Amygdala (tissue), 56 donors: ENCODE measurements at regions not wholly inside any gene's neighbourhood (a gene's known extent, or its start where the extent isn't known, plus 50 kb on each side); places are given as distances from the start of the nearest gene placed in this dataset.

Experiments
- DNase-seq, 56 donors: peaks; one replicate each; lab custom pipeline; 2025; lab: John Stamatoyannopoulos, UW

DNA sequence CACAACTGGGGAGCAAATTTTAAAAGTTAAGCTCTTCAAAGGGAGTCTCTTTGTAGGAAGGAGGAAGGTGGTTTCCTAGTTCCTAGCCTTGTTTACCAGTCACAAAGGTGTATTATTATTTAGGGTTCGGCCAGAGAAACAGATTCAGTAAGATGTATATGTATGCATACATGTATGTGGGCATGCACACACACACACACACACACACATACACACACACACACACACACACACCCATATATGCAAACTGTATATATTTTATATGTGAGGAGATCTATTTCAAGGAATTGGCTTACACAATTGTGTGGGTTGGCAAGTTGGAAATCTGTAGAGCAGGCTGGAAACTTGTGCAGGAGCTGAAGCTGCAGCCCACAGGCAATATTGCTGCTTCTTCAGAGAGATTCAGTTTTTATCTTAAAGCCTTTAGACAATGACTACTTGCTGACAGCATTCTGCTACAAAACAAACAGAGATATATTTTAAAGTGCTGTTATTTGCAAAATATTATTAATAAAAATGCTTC is 75.3 kb upstream of the DNAH5 start:
- DNase-seq, result no peak

DNA sequence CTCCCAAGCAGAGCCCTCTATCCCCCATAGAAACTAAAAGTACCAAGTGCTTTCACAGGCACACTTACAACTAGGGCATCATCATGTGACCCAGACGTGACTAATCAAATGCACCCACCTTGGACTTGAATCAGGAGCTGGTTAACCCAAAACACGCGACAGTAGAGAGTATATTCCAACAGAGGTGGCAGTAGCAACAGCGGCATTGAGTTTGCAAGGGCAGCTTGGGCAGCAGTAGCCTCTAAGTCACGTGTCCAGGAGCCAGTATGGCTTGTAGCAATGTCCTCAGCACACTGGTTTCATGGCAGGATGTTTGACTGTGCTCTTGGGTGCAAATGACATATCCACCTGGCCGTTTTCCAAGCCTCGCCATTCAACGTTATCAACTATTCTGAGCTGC is 73.4 kb upstream of the DNAH5 start:
- DNase-seq, result no peak

DNA sequence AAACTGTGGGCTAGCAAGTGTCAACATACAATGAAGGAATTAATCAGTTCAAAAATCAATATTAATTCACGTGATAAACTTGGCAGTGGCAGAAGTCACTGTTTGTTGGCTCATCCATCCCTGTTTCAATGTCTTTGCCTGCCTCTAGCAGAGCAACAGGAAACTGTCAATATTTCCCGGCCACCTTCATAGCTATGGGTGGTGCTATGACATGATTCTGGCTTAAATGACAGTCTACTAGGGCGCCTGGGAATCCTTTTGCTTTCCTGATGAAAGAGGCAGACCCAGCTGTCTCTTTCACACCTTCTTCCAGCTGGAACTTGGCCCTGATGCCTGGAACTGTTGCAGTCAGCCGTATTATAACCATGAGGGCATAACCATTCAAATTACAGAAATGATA is 72.1 kb upstream of the DNAH5 start:
- DNase-seq, result no peak

DNA sequence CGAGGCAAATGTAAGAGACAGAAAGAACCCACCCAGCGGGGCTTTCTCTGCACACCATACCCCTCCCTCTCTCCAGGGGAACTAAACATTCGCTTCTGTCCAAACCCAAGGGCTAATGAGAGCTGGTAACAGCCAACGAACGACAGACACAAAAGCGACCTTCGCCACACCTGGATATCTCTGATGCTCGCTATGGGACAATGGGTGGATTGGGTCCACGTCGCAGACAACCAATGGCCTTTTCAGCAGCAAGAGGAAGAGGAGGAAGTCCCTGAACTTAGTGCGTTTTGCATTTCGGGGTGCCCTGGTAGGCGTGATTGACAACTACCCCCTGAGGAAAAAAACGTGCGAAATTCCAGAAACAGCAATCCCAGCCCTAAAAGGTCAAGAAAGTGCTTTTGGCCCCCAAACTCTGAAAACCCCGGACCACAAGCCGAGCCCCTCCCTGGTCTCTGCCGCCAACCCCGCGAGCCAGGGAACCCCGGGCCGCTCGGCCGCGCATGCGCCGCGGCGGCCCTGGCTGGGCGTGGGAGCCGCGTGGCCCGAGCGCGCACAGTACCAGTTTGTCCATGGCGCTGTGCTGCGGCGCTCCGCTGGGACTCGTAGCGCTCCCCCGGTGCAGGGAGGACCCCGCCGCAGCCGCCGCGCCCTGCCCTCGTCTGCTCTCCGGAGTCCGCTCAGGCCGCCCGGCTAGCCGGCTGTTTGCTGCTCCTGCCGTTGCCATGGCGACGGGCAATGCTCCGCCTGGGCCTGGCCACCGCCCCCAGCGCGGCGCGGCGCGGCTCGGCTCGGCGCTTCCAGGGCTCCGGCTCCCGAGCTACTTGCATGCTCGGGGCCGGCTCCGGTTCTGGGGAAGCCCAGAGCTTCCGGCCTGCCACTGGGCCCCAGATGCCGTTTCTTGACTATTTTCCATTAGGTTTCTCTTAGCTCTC is 66.9 kb upstream of the DNAH5 start:
- DNase-seq, result peak; percentile 16 to 92 (median 70)

DNA sequence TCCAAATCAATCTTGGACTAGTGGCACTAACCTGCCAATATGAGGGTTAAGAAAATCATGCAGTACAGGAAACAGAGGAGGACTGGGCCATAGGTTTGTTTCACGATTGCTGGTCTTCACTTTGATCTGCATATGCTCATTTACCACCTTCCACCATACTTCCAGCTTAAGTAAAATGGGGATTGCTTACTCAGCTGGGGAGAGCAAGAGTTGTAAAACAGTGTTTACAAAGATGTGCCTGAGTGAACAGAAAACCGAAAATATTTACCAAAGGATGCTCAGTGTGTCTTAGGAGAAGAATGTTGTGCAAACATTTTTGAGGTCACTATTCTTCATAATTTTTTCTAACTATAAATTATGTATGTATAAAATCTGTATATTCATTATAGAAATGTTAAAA is 65.1 kb upstream of the DNAH5 start:
- DNase-seq, result no peak

DNA sequence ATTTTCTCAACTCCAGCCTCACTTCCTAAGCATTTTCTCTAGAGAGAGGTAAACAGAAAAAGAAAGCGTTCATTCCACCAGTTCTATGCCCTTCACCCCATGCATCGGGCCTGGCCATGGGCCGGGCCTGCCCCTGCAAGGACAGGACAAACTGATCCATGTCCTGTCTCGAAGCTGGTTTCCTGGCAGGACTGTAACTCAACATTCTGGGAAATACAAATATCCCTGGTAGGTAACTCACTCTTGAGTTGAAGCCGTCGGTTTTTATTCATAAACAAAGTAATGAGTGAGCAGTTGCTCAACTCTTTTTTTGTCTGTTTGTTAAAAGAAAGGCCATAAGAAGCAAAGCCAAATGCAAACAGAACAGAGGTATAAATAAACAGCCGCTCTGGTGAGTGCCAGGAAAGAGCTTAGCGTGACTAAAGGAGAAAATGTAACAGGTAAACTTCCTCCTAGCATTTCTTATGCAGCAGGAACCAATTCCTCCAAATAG is 64.4 kb upstream of the DNAH5 start:
- DNase-seq, result no peak

DNA sequence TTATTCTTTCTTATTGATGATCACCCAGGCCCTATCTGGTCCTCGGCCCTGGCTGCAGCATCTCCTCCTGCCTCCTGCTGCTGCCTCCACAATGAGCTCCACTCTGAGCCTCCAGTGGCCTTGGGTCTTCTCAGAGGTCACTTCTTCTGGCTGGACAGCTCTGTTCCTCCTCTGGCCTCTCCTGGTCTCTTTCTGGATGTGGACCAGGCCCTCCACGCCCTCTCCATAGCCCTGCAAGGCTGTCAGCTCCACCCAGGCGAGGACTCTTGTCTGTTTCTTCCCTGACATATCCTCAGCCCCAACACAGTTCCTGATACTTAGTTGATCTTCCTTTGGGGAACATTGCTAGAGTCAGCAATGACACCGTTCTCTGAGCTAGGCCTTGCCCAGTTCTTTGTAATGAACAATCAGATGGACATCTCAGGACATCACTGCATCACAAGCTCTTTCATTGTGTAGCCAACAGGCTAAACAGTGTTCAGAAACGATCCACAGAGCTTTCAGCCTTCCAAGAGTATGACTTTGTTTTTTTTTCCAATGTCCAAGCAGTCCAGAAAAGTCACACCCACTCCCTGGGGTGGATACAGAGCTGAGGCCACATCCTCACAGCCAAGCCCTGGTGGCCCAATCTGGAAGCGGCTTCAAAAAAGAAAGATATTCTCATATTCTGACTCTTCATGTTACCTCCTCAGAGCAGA is 62.5 kb upstream of the DNAH5 start:
- DNase-seq, result no peak

DNA sequence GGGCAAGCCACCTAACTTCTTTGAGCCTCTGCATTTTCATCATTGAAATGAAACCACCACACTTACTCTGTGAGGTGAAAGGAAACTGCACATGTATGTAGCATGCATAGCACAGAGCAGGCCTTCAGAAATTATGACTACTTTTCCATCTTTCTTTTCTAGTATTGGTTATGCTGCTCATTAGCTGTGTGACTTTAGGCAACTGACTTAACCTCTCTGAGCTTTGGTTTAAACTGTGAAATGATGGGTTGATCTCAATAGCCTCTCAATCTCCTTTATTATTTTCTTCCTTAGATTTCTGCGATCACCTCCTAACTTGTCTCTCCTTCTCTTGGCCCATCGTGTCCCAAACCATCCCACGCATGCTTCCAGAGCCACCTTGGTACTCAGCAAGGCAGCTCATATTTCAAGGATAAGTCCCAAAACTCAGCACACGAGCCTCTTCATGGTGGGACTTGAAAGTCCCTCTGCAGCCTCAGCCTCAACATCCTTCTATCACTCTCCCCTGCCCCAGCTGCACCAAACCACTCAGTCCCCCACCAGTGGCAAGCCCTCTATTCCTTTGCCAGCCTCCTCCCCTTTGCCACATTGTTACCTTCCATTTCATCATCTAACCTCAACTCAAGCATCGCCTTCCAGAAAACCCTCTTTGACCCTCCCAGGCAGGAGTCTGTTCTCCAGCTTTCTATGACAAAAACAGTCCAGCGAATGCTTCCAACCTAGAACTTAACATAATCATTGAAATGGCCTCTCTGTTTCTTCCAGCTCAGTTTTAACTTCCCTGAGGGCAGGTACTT is 60.3 kb upstream of the DNAH5 start:
- no peak for DNase-seq

DNA sequence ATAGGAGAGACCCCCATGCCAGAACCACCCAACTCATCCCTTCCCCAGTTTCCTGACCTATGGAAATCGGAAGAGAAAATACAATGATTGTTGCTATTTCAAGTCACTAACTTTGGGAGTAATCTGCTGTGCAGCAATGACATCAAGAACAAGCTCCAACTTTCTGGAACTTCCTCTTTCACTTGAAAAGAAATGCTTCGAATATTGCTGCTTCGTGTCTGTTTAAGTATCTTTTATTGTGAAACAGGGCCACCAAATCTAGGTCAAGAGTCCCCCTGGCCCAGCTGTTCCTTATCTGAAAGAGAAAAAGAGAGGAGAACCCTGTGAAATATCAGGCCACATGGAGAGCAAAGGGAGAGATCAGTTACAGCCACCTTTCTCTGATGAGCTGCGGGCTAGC is 59.4 kb upstream of the DNAH5 start:
- DNase-seq, result no peak

DNA sequence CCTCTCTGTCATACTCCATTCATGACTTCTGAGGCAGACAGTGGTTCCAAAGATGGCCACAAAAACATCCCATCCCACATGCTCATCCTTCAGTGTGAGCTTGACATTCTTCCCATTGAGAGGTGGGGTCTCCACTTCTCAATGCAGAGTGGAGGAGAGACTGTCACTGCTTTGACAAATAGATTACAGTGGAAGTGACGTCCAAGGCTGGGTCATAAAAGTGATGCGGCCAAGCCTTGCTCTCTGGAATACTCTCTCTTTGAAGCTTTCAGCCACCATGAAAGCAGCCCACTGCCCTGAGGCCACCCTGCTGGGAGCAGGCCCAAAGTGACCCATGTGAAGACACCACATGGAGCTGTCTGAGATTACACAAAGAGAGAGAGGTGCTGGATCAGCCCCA is 59.0 kb upstream of the DNAH5 start:
- no peak for DNase-seq

DNA sequence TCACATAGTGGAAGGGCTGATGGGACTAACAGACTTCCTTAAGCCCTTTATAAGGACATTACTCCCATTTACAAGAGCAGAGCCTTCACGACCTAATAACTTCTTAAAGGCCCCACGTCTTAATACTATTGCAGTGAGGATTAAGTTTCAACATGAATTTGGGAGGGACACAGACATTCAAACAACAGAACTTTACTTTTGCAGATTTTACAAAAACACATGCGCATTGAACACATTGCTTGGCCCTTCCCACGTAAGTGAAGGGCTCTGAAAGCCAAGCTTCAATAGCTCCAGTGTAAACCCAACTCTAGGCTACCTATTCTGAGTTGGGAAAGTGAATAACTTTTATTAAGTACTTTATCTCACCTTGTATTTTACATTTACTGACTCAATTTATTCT is 53.8 kb upstream of the DNAH5 start:
- DNase-seq, result no peak

DNA sequence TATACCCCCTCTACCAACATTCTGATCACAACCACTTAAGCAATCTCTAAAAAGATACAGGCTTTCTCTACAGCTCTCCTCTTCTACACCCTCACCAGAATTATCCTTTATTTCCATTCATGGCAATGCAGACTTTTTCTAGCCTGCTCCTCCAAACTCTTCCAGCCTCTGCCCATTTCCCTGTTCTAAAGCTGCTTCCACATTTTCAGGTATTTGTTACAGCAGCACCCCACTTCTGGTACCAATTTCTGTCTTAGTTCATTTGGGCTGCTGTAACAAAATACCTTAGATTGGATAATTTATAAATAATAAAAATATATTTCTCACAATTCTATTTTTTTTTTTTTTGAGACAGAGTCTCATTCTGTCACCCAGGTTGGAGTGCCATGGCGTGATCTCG is 53.0 kb upstream of the DNAH5 start:
- DNase-seq, result no peak

DNA sequence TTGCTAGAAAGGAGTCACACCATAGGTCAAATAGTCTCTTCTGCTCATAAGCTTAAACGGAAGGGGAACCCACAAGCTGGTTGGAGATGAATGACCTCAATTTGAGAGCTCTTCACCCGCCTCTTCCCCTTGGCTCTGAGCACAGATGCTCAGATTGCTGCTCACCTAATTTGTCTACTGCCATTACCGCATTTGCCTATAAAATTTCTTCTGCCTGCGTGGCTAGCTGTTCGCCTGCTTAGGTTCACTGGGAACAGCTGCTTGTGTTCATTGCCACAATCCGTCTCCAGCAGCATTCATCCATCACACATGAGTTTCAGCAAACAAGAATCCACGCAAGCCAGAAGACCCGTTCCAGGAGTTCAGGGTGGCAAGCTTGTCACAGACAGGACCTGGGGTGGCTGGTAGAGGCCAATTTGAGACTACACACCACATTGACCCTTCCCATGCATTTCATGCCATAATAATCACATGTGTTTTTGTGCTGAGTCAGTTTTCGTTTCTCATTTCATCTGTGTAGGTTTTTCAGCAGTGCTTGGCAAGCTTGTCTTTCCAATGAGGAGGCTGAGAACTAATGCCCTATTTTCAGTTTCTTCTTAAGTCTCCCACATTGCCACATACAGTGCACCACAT is 50.2 kb upstream of the DNAH5 start:
- DNase-seq, result peak in 2 of 56 donors; percentile 3 to 14
